ENCODE measurements at regions not wholly inside any gene's neighbourhood (a gene's known extent, or its start where the extent isn't known, plus 50 kb on each side); places are given as distances from the start of the nearest gene placed in this dataset.

DNA sequence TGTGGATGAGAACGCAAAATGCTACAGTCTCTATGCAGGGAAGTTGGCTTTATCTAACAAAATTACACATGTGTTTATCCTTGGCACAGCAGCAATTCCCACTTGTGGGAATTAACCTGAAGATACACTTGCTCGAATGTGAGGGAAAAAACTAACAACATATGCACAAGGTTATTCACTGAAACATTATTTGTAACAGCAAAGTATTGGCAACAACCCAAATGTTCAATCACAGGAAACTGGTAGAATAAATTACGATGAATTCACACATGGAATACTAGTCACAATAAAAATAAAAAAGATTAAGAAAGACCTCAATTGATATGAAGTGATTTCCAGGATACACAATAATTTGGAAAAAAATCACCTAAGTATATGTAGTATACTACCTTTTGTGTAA lies 68.1 kb upstream of the OGFRL1 start:
- TF ChIP-seq CTCF (IDR thresholded peaks at IDR 0.05), result no peak
- Histone ChIP-seq H3K27me3 (no peaks in the 10 kb centered on the region), H3K36me3 (no peaks in the 10 kb centered on the region), H3K27ac (no peak overlapping the region), H3K9me3 (no peaks in the 10 kb centered on the region), H3K4me1 (no peaks in the 10 kb centered on the region), H3K4me3 (no peak overlapping the region)
- no peak for DNase-seq
- no peak for ATAC-seq
- intact Hi-C loops (cut with DNase I), result no loop called here

DNA sequence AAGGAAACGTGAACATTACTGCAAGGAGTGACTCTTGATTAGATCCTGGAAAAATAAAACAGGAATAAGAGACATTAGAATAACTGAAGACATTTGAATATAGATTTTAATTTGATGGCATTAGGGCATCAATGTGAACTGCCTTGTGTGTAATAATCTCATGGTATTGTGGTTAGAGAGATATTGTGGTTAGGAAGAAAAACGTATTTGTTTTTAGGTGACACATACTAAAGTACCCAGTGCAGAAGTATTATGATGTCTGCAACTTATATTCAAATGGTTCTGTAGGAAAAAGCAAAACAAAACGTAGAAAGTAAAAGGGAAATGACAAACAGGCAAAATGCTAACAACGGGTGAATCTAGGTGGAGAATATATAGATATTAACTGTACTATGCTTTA lies 65.9 kb upstream of the OGFRL1 start:
- DNase-seq (no peak), ATAC-seq (no peak)
- TF ChIP-seq CTCF (IDR thresholded peaks at IDR 0.05), result no peak
- no peaks in the 10 kb centered on the region for H3K9me3 ChIP-seq
- intact Hi-C loops (cut with DNase I), result no loop called here
- no peaks in the 10 kb centered on the region for H3K27me3 ChIP-seq
- no peak overlapping the region for H3K27ac ChIP-seq
- no peak overlapping the region for H3K4me3 ChIP-seq
- no peaks in the 10 kb centered on the region for H3K4me1 ChIP-seq
- H3K36me3 ChIP-seq, result no peaks in the 10 kb centered on the region

GRCh38 chr6:71224011-71224410 lies 64.6 kb upstream of the OGFRL1 start:
- Histone ChIP-seq H3K9me3 (no peaks in the 10 kb centered on the region), H3K4me1 (no peaks in the 10 kb centered on the region), H3K27ac (no peak overlapping the region), H3K4me3 (no peak overlapping the region), H3K36me3 (no peaks in the 10 kb centered on the region), H3K27me3 (no peaks in the 10 kb centered on the region)
- DNase-seq (no peak), ATAC-seq (no peak)
- TF ChIP-seq CTCF (IDR thresholded peaks at IDR 0.05), result no peak
- intact Hi-C loops (cut with DNase I), result no loop called here

GRCh38 chr6:71226151-71226550 lies 62.5 kb upstream of the OGFRL1 start:
- no peak overlapping the region for H3K27ac ChIP-seq
- ATAC-seq (no peak), DNase-seq (no peak)
- intact Hi-C loops (cut with DNase I), result no loop called here
- no peaks in the 10 kb centered on the region for H3K4me1 ChIP-seq
- H3K27me3 ChIP-seq, result no peaks in the 10 kb centered on the region
- no peak for TF ChIP-seq CTCF (IDR thresholded peaks at IDR 0.05)
- no peaks in the 10 kb centered on the region for H3K9me3 ChIP-seq
- no peak overlapping the region for H3K4me3 ChIP-seq
- H3K36me3 ChIP-seq, result no peaks in the 10 kb centered on the region

GRCh38 chr6:71228461-71229041 lies 60.1 kb upstream of the OGFRL1 start:
- DNase-seq (no peak), ATAC-seq (peak; percentile 12)
- H3K9me3 ChIP-seq, result no peaks in the 10 kb centered on the region
- intact Hi-C loops (cut with DNase I), result no loop called here
- H3K27ac ChIP-seq, result no peak overlapping the region
- H3K4me3 ChIP-seq, result no peak overlapping the region
- no peaks in the 10 kb centered on the region for H3K27me3 ChIP-seq
- no peak for TF ChIP-seq CTCF (IDR thresholded peaks at IDR 0.05)
- H3K4me1 ChIP-seq, result no peaks in the 10 kb centered on the region
- no peaks in the 10 kb centered on the region for H3K36me3 ChIP-seq

Measured in left lung (tissue), 4 donors.